T-helper 1 cell treated with Interleukin-12 subunit alpha and Interleukin-12 subunit beta and Interleukin-4 antibody, amounts not matched to agents 30 μg/mL and 1 μg/mL, for 36 hours (primary cell): ENCODE measurements at regions not wholly inside any gene's neighbourhood (a gene's known extent, or its start where the extent isn't known, plus 50 kb on each side); places are given as distances from the start of the nearest gene placed in this dataset.

Experiments
- H3K27ac Mint-ChIP-seq: one replicate; pipeline ENCODE4 v1.8.0; 2021; ENCODE audit warnings: mild to moderate bottlenecking, mixed read lengths
- H3K27me3 Mint-ChIP-seq: one replicate; pipeline ENCODE4 v1.8.0; 2021; ENCODE audit warnings: low read depth, mixed read lengths
- H3K36me3 Mint-ChIP-seq: one replicate; pipeline ENCODE4 v1.8.0; 2021; ENCODE audit warnings: low read depth, mixed read lengths
- H3K4me1 Mint-ChIP-seq: one replicate; pipeline ENCODE4 v1.8.0; 2021; ENCODE audit warnings: low read depth, mixed read lengths
- H3K4me3 Mint-ChIP-seq: one replicate; pipeline ENCODE4 v1.8.0; 2021; ENCODE audit warnings: mild to moderate bottlenecking, moderate library complexity, mixed read lengths
- H3K9me3 Mint-ChIP-seq: one replicate; pipeline ENCODE4 v1.8.0; 2021; ENCODE audit warnings: mixed read lengths

GRCh38 chr5:152673601-152674000 lies 268.5 kb upstream of the NMUR2 start:
- Mint-ChIP-seq H3K27ac (no peak overlapping the region), H3K4me1 (no peaks in the 10 kb centered on the region), H3K27me3 (no peaks in the 10 kb centered on the region), H3K36me3 (no peaks in the 10 kb centered on the region), H3K4me3 (no peak overlapping the region), H3K9me3 (no peaks in the 10 kb centered on the region)

- no peak overlapping the region for H3K4me3 Mint-ChIP-seq
- H3K27me3 Mint-ChIP-seq: no peaks in the 10 kb centered on the region
- H3K36me3 Mint-ChIP-seq: no peaks in the 10 kb centered on the region
- H3K4me1 Mint-ChIP-seq: no peaks in the 10 kb centered on the region
- no peaks in the 10 kb centered on the region for H3K9me3 Mint-ChIP-seq
- no peak overlapping the region for H3K27ac Mint-ChIP-seq
Measured at GRCh38 chr5:152674403-152674802, 269.3 kb upstream of the NMUR2 start.

- Mint-ChIP-seq H3K9me3 (no peaks in the 10 kb centered on the region), H3K27me3 (no peaks in the 10 kb centered on the region), H3K4me1 (no peaks in the 10 kb centered on the region)
Measured at GRCh38 chr5:152676196-152676595, 271.1 kb upstream of the NMUR2 start.

GRCh38 chr5:152683205-152683604 lies 278.1 kb upstream of the NMUR2 start:
- no peaks in the 10 kb centered on the region for H3K4me1 Mint-ChIP-seq
- no peak overlapping the region for H3K27ac Mint-ChIP-seq
- no peak overlapping the region for H3K4me3 Mint-ChIP-seq
- no peaks in the 10 kb centered on the region for H3K27me3 Mint-ChIP-seq
- H3K36me3 Mint-ChIP-seq: no peaks in the 10 kb centered on the region
- H3K9me3 Mint-ChIP-seq: peaks cover 13% of the 10 kb centered on the region

More at GRCh38 chr5:152676196-152676595, 271.1 kb upstream of the NMUR2 start:
- H3K36me3 Mint-ChIP-seq: no peaks in the 10 kb centered on the region
- no peak overlapping the region for H3K4me3 Mint-ChIP-seq
- no peak overlapping the region for H3K27ac Mint-ChIP-seq

GRCh38 chr5:152686931-152687330 lies 281.9 kb upstream of the NMUR2 start:
- H3K9me3 Mint-ChIP-seq: peaks cover 13% of the 10 kb centered on the region
- H3K4me1 Mint-ChIP-seq: no peaks in the 10 kb centered on the region
- H3K36me3 Mint-ChIP-seq: no peaks in the 10 kb centered on the region
- H3K4me3 Mint-ChIP-seq: no peak overlapping the region
- no peak overlapping the region for H3K27ac Mint-ChIP-seq
- no peaks in the 10 kb centered on the region for H3K27me3 Mint-ChIP-seq

GRCh38 chr5:152688561-152689249 lies 283.6 kb upstream of the NMUR2 start:
- Mint-ChIP-seq H3K36me3 (no peaks in the 10 kb centered on the region), H3K4me1 (no peaks in the 10 kb centered on the region), H3K9me3 (peaks cover 10% of the 10 kb centered on the region), H3K27ac (no peak overlapping the region), H3K27me3 (no peaks in the 10 kb centered on the region), H3K4me3 (no peak overlapping the region)

- no peaks in the 10 kb centered on the region for H3K27me3 Mint-ChIP-seq
- H3K4me3 Mint-ChIP-seq: no peak overlapping the region
- H3K36me3 Mint-ChIP-seq: no peaks in the 10 kb centered on the region
- H3K9me3 Mint-ChIP-seq: peaks cover 10% of the 10 kb centered on the region
- no peaks in the 10 kb centered on the region for H3K4me1 Mint-ChIP-seq
- no peak overlapping the region for H3K27ac Mint-ChIP-seq
Measured at GRCh38 chr5:152689250-152689711, 284.2 kb upstream of the NMUR2 start.

- no peaks in the 10 kb centered on the region for H3K36me3 Mint-ChIP-seq
- no peak overlapping the region for H3K27ac Mint-ChIP-seq
- H3K4me1 Mint-ChIP-seq: no peaks in the 10 kb centered on the region
- H3K4me3 Mint-ChIP-seq: no peak overlapping the region
- H3K27me3 Mint-ChIP-seq: no peaks in the 10 kb centered on the region
- H3K9me3 Mint-ChIP-seq: no peaks in the 10 kb centered on the region
Measured at GRCh38 chr5:152694231-152694630, 289.2 kb upstream of the NMUR2 start.

- Mint-ChIP-seq H3K9me3 (no peaks in the 10 kb centered on the region), H3K27me3 (no peaks in the 10 kb centered on the region), H3K27ac (no peak overlapping the region), H3K4me3 (no peak overlapping the region), H3K4me1 (no peaks in the 10 kb centered on the region), H3K36me3 (no peaks in the 10 kb centered on the region)
Measured at GRCh38 chr5:152701305-152701949, 296.3 kb upstream of the NMUR2 start.

GRCh38 chr5:152704286-152704685 lies 299.2 kb upstream of the NMUR2 start:
- H3K36me3 Mint-ChIP-seq: no peaks in the 10 kb centered on the region
- no peaks in the 10 kb centered on the region for H3K27me3 Mint-ChIP-seq
- no peaks in the 10 kb centered on the region for H3K4me1 Mint-ChIP-seq
- H3K27ac Mint-ChIP-seq: no peak overlapping the region
- no peak overlapping the region for H3K4me3 Mint-ChIP-seq
- H3K9me3 Mint-ChIP-seq: no peaks in the 10 kb centered on the region

- Mint-ChIP-seq H3K27ac (no peak overlapping the region), H3K36me3 (no peaks in the 10 kb centered on the region), H3K4me1 (no peaks in the 10 kb centered on the region), H3K9me3 (peaks cover 3% of the 10 kb centered on the region), H3K4me3 (no peak overlapping the region), H3K27me3 (no peaks in the 10 kb centered on the region)
Measured at GRCh38 chr5:152711801-152712388, 306.8 kb upstream of the NMUR2 start.

- Mint-ChIP-seq H3K4me3 (no peak overlapping the region), H3K9me3 (peaks cover 3% of the 10 kb centered on the region), H3K36me3 (no peaks in the 10 kb centered on the region), H3K4me1 (no peaks in the 10 kb centered on the region), H3K27me3 (no peaks in the 10 kb centered on the region), H3K27ac (no peak overlapping the region)
Measured at GRCh38 chr5:152717393-152717792, 312.3 kb upstream of the NMUR2 start.

- peaks cover 15% of the 10 kb centered on the region for H3K9me3 Mint-ChIP-seq
- H3K27me3 Mint-ChIP-seq: no peaks in the 10 kb centered on the region
- no peak overlapping the region for H3K4me3 Mint-ChIP-seq
- H3K27ac Mint-ChIP-seq: no peak overlapping the region
- H3K36me3 Mint-ChIP-seq: no peaks in the 10 kb centered on the region
- H3K4me1 Mint-ChIP-seq: no peaks in the 10 kb centered on the region
Measured at GRCh38 chr5:152723482-152723881, 318.4 kb upstream of the NMUR2 start.

GRCh38 chr5:152730176-152730575 lies 325.1 kb upstream of the NMUR2 start:
- H3K9me3 Mint-ChIP-seq: peaks cover 3% of the 10 kb centered on the region
- H3K27ac Mint-ChIP-seq: no peak overlapping the region
- no peaks in the 10 kb centered on the region for H3K36me3 Mint-ChIP-seq
- H3K4me3 Mint-ChIP-seq: no peak overlapping the region
- H3K4me1 Mint-ChIP-seq: no peaks in the 10 kb centered on the region
- H3K27me3 Mint-ChIP-seq: no peaks in the 10 kb centered on the region

GRCh38 chr5:152736906-152737305 lies 331.8 kb upstream of the NMUR2 start:
- H3K4me3 Mint-ChIP-seq: no peak overlapping the region
- H3K4me1 Mint-ChIP-seq: no peaks in the 10 kb centered on the region
- no peak overlapping the region for H3K27ac Mint-ChIP-seq
- H3K9me3 Mint-ChIP-seq: peaks cover 16% of the 10 kb centered on the region
- no peaks in the 10 kb centered on the region for H3K27me3 Mint-ChIP-seq
- no peaks in the 10 kb centered on the region for H3K36me3 Mint-ChIP-seq
